22Rv1 (cell line): ENCODE measurements at regions not wholly inside any gene's neighbourhood (a gene's known extent, or its start where the extent isn't known, plus 50 kb on each side); places are given as distances from the start of the nearest gene placed in this dataset.

Experiments used
- H3K27ac ChIP-seq: fragments of 450-650 bp; 2 replicates; pipeline ENCODE4 v1.5.1; 2017
- CTCF ChIP-seq: fragments of 450-650 bp; IDR thresholded peaks from 2 replicates; pipeline ENCODE4 v1.5.1; 2017; ENCODE audit warnings: mild to moderate bottlenecking
- ZFX ChIP-seq: fragments of 450-650 bp; IDR thresholded peaks from 2 replicates; pipeline ENCODE4 v1.6.1; 2017; ENCODE audit warnings: antibody characterized with exemption, borderline replicate concordance

- TF ChIP-seq ZFX (no peak), CTCF (no peak)
These were observed 374.0 kb upstream of the EMCN start for GRCh38 chr4:100891808-100892207.

GRCh38 chr4:100889898-100890297 lies 372.1 kb upstream of the EMCN start:
- H3K27ac ChIP-seq = no peak overlapping the region
- no peak for TF ChIP-seq ZFX
- TF ChIP-seq CTCF = no peak

More at GRCh38 chr4:100891808-100892207, 374.0 kb upstream of the EMCN start:
- no peak overlapping the region for H3K27ac ChIP-seq

- no peak overlapping the region for H3K27ac ChIP-seq
- TF ChIP-seq CTCF = no peak
- no peak for TF ChIP-seq ZFX
These were observed 371.6 kb upstream of the EMCN start for GRCh38 chr4:100889401-100889800.

GRCh38 chr4:100882661-100883060 lies 364.8 kb upstream of the EMCN start:
- TF ChIP-seq CTCF = no peak
- TF ChIP-seq ZFX = no peak
- H3K27ac ChIP-seq = no peak overlapping the region

- TF ChIP-seq CTCF (no peak), ZFX (no peak)
- H3K27ac ChIP-seq = no peak overlapping the region
These were observed 363.5 kb upstream of the EMCN start for GRCh38 chr4:100881283-100881682.

GRCh38 chr4:100880011-100880410 lies 362.2 kb upstream of the EMCN start:
- no peak overlapping the region for H3K27ac ChIP-seq
- TF ChIP-seq ZFX (no peak), CTCF (no peak)

GRCh38 chr4:100879471-100879870 lies 361.6 kb upstream of the EMCN start:
- no peak for TF ChIP-seq ZFX
- TF ChIP-seq CTCF = no peak
- no peak overlapping the region for H3K27ac ChIP-seq
